Effector memory CD8-positive, alpha-beta T cell (primary cell): ENCODE measurements at regions not wholly inside any gene's neighbourhood (a gene's known extent, or its start where the extent isn't known, plus 50 kb on each side); places are given as distances from the start of the nearest gene placed in this dataset.
"Not testable (repeated sequence)": the region's sequence is repeated elsewhere in the genome, so short reads cannot be mapped to it uniquely, and the experiment has no call there.

Source experiments
- ATAC-seq: fragments of 150-1000 bp; cut with Tn5 transposase; replicated peaks from 2 replicates; pipeline ENCODE4 v1.10.0; 2021; ENCODE audit warnings: mild to moderate bottlenecking, moderate library complexity
- DNase-seq, 3 experiments: peaks; one replicate each; pipeline ENCODE4 v3.0.0; 2021
- H3K27ac Mint-ChIP-seq, 2 donors: one replicate each; pipeline ENCODE4 v1.8.0; 2022; ENCODE audit warnings: mild to moderate bottlenecking in 2 of 2, mixed read lengths in 2 of 2, moderate library complexity in 2 of 2
- H3K27me3 Mint-ChIP-seq, 2 donors: one replicate each; pipeline ENCODE4 v1.8.0; 2022; ENCODE audit warnings: mixed read lengths in 2 of 2
- H3K36me3 Mint-ChIP-seq: one replicate; pipeline ENCODE4 v1.8.0; 2022; ENCODE audit warnings: mild to moderate bottlenecking, moderate library complexity, mixed read lengths; ENCODE audit not compliant: insufficient read depth
- H3K4me1 Mint-ChIP-seq, 2 donors: one replicate each; pipeline ENCODE4 v1.8.0; 2022; ENCODE audit warnings: low read depth in 2 of 2, mixed read lengths in 2 of 2
- H3K4me3 Mint-ChIP-seq, 2 donors: one replicate each; pipeline ENCODE4 v1.8.0; 2022; ENCODE audit warnings: mild to moderate bottlenecking in 2 of 2, mixed read lengths in 2 of 2, moderate library complexity in 2 of 2
- H3K9me3 Mint-ChIP-seq, 2 donors: one replicate each; pipeline ENCODE4 v1.8.0; 2022; ENCODE audit warnings: mixed read lengths in 2 of 2

- Mint-ChIP-seq H3K36me3 (peaks cover 6% of the 10 kb centered on the region), H3K9me3 (peaks cover 3 to 10% of the 10 kb centered on the region in 2 donors), H3K4me3 (no peak overlapping the region), H3K27me3 (no peaks in the 10 kb centered on the region), H3K4me1 (no peaks in the 10 kb centered on the region), H3K27ac (no peak overlapping the region)
- DNase-seq (no peak), ATAC-seq (no peak)
Observed at GRCh38 chr2:17401096-17401495, 117.1 kb downstream of the RAD51AP2 start.

GRCh38 chr2:17398770-17399169, 119.5 kb downstream of the RAD51AP2 start:
- Mint-ChIP-seq H3K36me3 (peaks cover 6% of the 10 kb centered on the region), H3K9me3 (peaks cover 3 to 5% of the 10 kb centered on the region in 2 donors), H3K27me3 (no peaks in the 10 kb centered on the region), H3K27ac (no peak overlapping the region), H3K4me3 (no peak overlapping the region), H3K4me1 (no peaks in the 10 kb centered on the region)
- ATAC-seq (no peak), DNase-seq (no peak)

- Mint-ChIP-seq H3K27me3 (no peaks in the 10 kb centered on the region), H3K4me3 (no peak overlapping the region), H3K27ac (no peak overlapping the region), H3K36me3 (peaks cover 3% of the 10 kb centered on the region), H3K4me1 (no peaks in the 10 kb centered on the region), H3K9me3 (peaks cover 17 to 21% of the 10 kb centered on the region in 2 donors)
- DNase-seq, result no peak
- no peak for ATAC-seq
Observed at GRCh38 chr2:17388798-17389197, 129.4 kb downstream of the RAD51AP2 start.

GRCh38 chr2:17387591-17387990, 130.6 kb downstream of the RAD51AP2 start:
- Mint-ChIP-seq H3K4me3 (no peak overlapping the region), H3K4me1 (no peaks in the 10 kb centered on the region), H3K27ac (no peak overlapping the region), H3K9me3 (peaks cover 17% of the 10 kb centered on the region in 2 donors), H3K36me3 (peaks cover 3% of the 10 kb centered on the region), H3K27me3 (no peaks in the 10 kb centered on the region)
- ATAC-seq (no peak), DNase-seq (no peak)

GRCh38 chr2:17386771-17387170, 131.5 kb downstream of the RAD51AP2 start:
- no peaks in the 10 kb centered on the region for H3K27me3 Mint-ChIP-seq
- no peak overlapping the region for H3K27ac Mint-ChIP-seq
- no peak for DNase-seq
- H3K4me1 Mint-ChIP-seq, result no peaks in the 10 kb centered on the region
- H3K9me3 Mint-ChIP-seq, result peaks cover 14 to 20% of the 10 kb centered on the region in 2 donors
- peaks cover 3% of the 10 kb centered on the region for H3K36me3 Mint-ChIP-seq
- H3K4me3 Mint-ChIP-seq, result no peak overlapping the region
- no peak for ATAC-seq

GRCh38 chr2:17380003-17380402, 138.2 kb downstream of the RAD51AP2 start:
- H3K36me3 Mint-ChIP-seq, result no peaks in the 10 kb centered on the region
- H3K27ac Mint-ChIP-seq, result no peak overlapping the region
- peaks cover 10 to 31% of the 10 kb centered on the region in 2 donors for H3K9me3 Mint-ChIP-seq
- no peak for DNase-seq
- H3K27me3 Mint-ChIP-seq, result no peaks in the 10 kb centered on the region
- no peaks in the 10 kb centered on the region for H3K4me1 Mint-ChIP-seq
- no peak for ATAC-seq
- no peak overlapping the region for H3K4me3 Mint-ChIP-seq

GRCh38 chr2:17375262-17375661, 143.0 kb downstream of the RAD51AP2 start:
- Mint-ChIP-seq H3K9me3 (peaks cover 8 to 16% of the 10 kb centered on the region in 2 donors), H3K27me3 (no peaks in the 10 kb centered on the region), H3K4me3 (no peak overlapping the region), H3K4me1 (no peaks in the 10 kb centered on the region), H3K36me3 (no peaks in the 10 kb centered on the region), H3K27ac (no peak overlapping the region)
- ATAC-seq, result no peak
- no peak for DNase-seq

GRCh38 chr2:17373741-17374140, 144.5 kb downstream of the RAD51AP2 start:
- no peaks in the 10 kb centered on the region for H3K4me1 Mint-ChIP-seq
- H3K27me3 Mint-ChIP-seq, result no peaks in the 10 kb centered on the region
- no peak overlapping the region for H3K27ac Mint-ChIP-seq
- no peak for DNase-seq
- ATAC-seq, result no peak
- H3K9me3 Mint-ChIP-seq, result peaks cover 4 to 14% of the 10 kb centered on the region in 2 donors
- no peak overlapping the region for H3K4me3 Mint-ChIP-seq
- H3K36me3 Mint-ChIP-seq, result no peaks in the 10 kb centered on the region

GRCh38 chr2:17373041-17373440, 145.2 kb downstream of the RAD51AP2 start:
- Mint-ChIP-seq H3K9me3 (peaks cover 2 to 9% of the 10 kb centered on the region in 2 donors), H3K36me3 (no peaks in the 10 kb centered on the region), H3K4me1 (no peaks in the 10 kb centered on the region), H3K27me3 (no peaks in the 10 kb centered on the region), H3K27ac (no peak overlapping the region), H3K4me3 (no peak overlapping the region)
- ATAC-seq, result no peak
- DNase-seq, result no peak

- no peak for ATAC-seq
- Mint-ChIP-seq H3K27me3 (no peaks in the 10 kb centered on the region), H3K9me3 (peaks cover 4 to 33% of the 10 kb centered on the region in 2 donors), H3K4me3 (no peak overlapping the region), H3K27ac (no peak overlapping the region), H3K36me3 (no peaks in the 10 kb centered on the region), H3K4me1 (no peaks in the 10 kb centered on the region)
- no peak for DNase-seq
Observed at GRCh38 chr2:17363846-17364245, 154.4 kb downstream of the RAD51AP2 start.

- no peaks in the 10 kb centered on the region for H3K4me1 Mint-ChIP-seq
- no peak overlapping the region for H3K4me3 Mint-ChIP-seq
- H3K27me3 Mint-ChIP-seq, result no peaks in the 10 kb centered on the region
- no peaks in the 10 kb centered on the region for H3K36me3 Mint-ChIP-seq
- H3K9me3 Mint-ChIP-seq, result peaks cover 4 to 30% of the 10 kb centered on the region in 2 donors
- DNase-seq (no peak), ATAC-seq (no peak)
- no peak overlapping the region for H3K27ac Mint-ChIP-seq
Observed at GRCh38 chr2:17362956-17363355, 155.3 kb downstream of the RAD51AP2 start.

GRCh38 chr2:17355608-17356329, 162.5 kb downstream of the RAD51AP2 start:
- Mint-ChIP-seq H3K4me3 (no peak overlapping the region), H3K27me3 (no peaks in the 10 kb centered on the region), H3K9me3 (peaks cover 0 to 5% of the 10 kb centered on the region in 2 donors), H3K36me3 (no peaks in the 10 kb centered on the region), H3K4me1 (no peaks in the 10 kb centered on the region), H3K27ac (no peak overlapping the region)
- DNase-seq (no peak), ATAC-seq (no peak)

GRCh38 chr2:17353263-17353662, 165.0 kb downstream of the RAD51AP2 start:
- no peaks in the 10 kb centered on the region for H3K4me1 Mint-ChIP-seq
- H3K27me3 Mint-ChIP-seq, result no peaks in the 10 kb centered on the region
- H3K27ac Mint-ChIP-seq, result no peak overlapping the region
- no peaks in the 10 kb centered on the region for H3K36me3 Mint-ChIP-seq
- no peak for ATAC-seq
- H3K9me3 Mint-ChIP-seq, result no peaks in the 10 kb centered on the region
- DNase-seq, result no peak
- H3K4me3 Mint-ChIP-seq, result no peak overlapping the region

GRCh38 chr2:17342692-17343091, 175.5 kb downstream of the RAD51AP2 start:
- not testable (repeated sequence) for H3K27ac Mint-ChIP-seq, H3K4me3 Mint-ChIP-seq, H3K36me3 Mint-ChIP-seq, ATAC-seq, H3K4me1 Mint-ChIP-seq, H3K27me3 Mint-ChIP-seq, DNase-seq
- peaks cover 6 to 18% of the 10 kb centered on the region in 2 donors for H3K9me3 Mint-ChIP-seq
